Liver (tissue), 8 donors: ENCODE measurements at regions not wholly inside any gene's neighbourhood (a gene's known extent, or its start where the extent isn't known, plus 50 kb on each side); places are given as distances from the start of the nearest gene placed in this dataset.

Source experiments
- DNase-seq: peaks from one replicate; pipeline ENCODE4 v3.0.0-alpha.2; 2017; ENCODE audit warnings: low spot score
- H3K27ac ChIP-seq, 2 donors: one replicate each; pipeline ENCODE4 v1.7.0; 2013; ENCODE audit warnings: inconsistent platforms in 2 of 2, low read length in 2 of 2, control low read depth in 1 of 2, low read depth in 1 of 2, mild to moderate bottlenecking in 1 of 2
- H3K27me3 ChIP-seq, 4 donors: one replicate each; pipeline versions ENCODE4 v1.6.1 to v1.7.0; 2013; ENCODE audit warnings: low read length in 3 of 4, inconsistent platforms in 1 of 4, mild to moderate bottlenecking in 1 of 4, moderate library complexity in 1 of 4; ENCODE audit not compliant: control insufficient read depth in 4 of 4, insufficient read depth in 4 of 4
- H3K36me3 ChIP-seq, 4 donors: one replicate each; pipeline versions ENCODE4 v1.6.1 to v1.7.0; 2013; ENCODE audit warnings: low read length in 3 of 4, mild to moderate bottlenecking in 3 of 4, low read depth in 1 of 4, moderate library complexity in 1 of 4; ENCODE audit not compliant: control insufficient read depth in 4 of 4, insufficient read depth in 3 of 4
- H3K4me1 ChIP-seq, 4 donors: one replicate each; pipeline versions ENCODE4 v1.6.1 to v1.7.0; 2013; ENCODE audit warnings: low read length in 3 of 4, mild to moderate bottlenecking in 3 of 4, moderate library complexity in 1 of 4; ENCODE audit not compliant: control insufficient read depth in 4 of 4, insufficient read depth in 4 of 4
- H3K4me3 ChIP-seq, 3 donors: one replicate each; pipeline versions ENCODE4 v1.6.1 to v1.7.0; 2013; ENCODE audit warnings: low read length in 3 of 3, control low read depth in 1 of 3, low read depth in 1 of 3, mild to moderate bottlenecking in 1 of 3
- H3K9ac ChIP-seq, 2 donors: one replicate each; pipeline ENCODE4 v1.7.0; 2013; ENCODE audit warnings: low read length in 2 of 2, mild to moderate bottlenecking in 2 of 2, moderate library complexity in 2 of 2, control low read depth in 1 of 2, low read depth in 1 of 2
- H3K9me3 ChIP-seq, 4 donors: one replicate each; pipeline versions ENCODE4 v1.6.1 to v1.7.0; 2013; ENCODE audit warnings: low read length in 3 of 4; ENCODE audit not compliant: control insufficient read depth in 4 of 4
- CTCF ChIP-seq: fragments of 150-350 bp; IDR thresholded peaks from 2 replicates; pipeline ENCODE4 v1.5.1; 2017; ENCODE audit warnings: improper control_type of control experiment, low read depth, low read length; ENCODE audit not compliant: missing input control
- EGR1 ChIP-seq, 2 donors: IDR thresholded peaks; 2 replicates each; pipeline ENCODE4 v1.6.1; 2016 to 2018; ENCODE audit warnings: antibody characterized with exemption in 2 of 2, low read depth in 2 of 2
- FOXA1 ChIP-seq: IDR thresholded peaks from 2 replicates; pipeline ENCODE4 v1.6.1; 2016; ENCODE audit warnings: antibody characterized with exemption
- FOXA2 ChIP-seq: IDR thresholded peaks from 2 replicates; pipeline ENCODE4 v1.6.1; 2016; ENCODE audit warnings: antibody characterized with exemption
- GABPA ChIP-seq, 2 donors: IDR thresholded peaks in 1 of 2; conservative IDR thresholded peaks in 1 of 2; 2 replicates each; pipeline ENCODE4 v1.6.1; 2016; ENCODE audit warnings: antibody characterized with exemption in 2 of 2, mild to moderate bottlenecking in 1 of 2, moderate library complexity in 1 of 2
- HNF4A ChIP-seq, 2 donors: conservative IDR thresholded peaks; 2 replicates each; pipeline ENCODE4 v1.6.1; 2016; ENCODE audit warnings: antibody characterized with exemption in 2 of 2, mild to moderate bottlenecking in 2 of 2
- HNF4G ChIP-seq: IDR thresholded peaks from 2 replicates; pipeline ENCODE4 v1.6.1; 2016; ENCODE audit warnings: antibody characterized with exemption
- JUND ChIP-seq, 2 donors: IDR thresholded peaks; 2 replicates each; pipeline ENCODE4 v1.6.1; 2016; ENCODE audit warnings: antibody characterized with exemption in 2 of 2
- NR2F2 ChIP-seq: IDR thresholded peaks from 2 replicates; pipeline ENCODE4 v1.6.1; 2016; ENCODE audit warnings: antibody characterized with exemption
- RAD21 ChIP-seq, 2 donors: IDR thresholded peaks; 2 replicates each; pipeline ENCODE4 v1.6.1; 2016; ENCODE audit warnings: antibody characterized with exemption in 2 of 2, mild to moderate bottlenecking in 2 of 2
- REST ChIP-seq: IDR thresholded peaks from 2 replicates; pipeline ENCODE4 v1.6.1; 2016; ENCODE audit warnings: antibody characterized with exemption, mild to moderate bottlenecking
- RXRA ChIP-seq, 2 donors: IDR thresholded peaks; 2 replicates each; pipeline ENCODE4 v1.6.1; 2017 to 2018; ENCODE audit warnings: antibody characterized with exemption in 2 of 2, mild to moderate bottlenecking in 1 of 2
- SP1 ChIP-seq: IDR thresholded peaks from 2 replicates; pipeline ENCODE4 v1.6.1; 2018; ENCODE audit warnings: antibody characterized with exemption, mild to moderate bottlenecking
- YY1 ChIP-seq: IDR thresholded peaks from 2 replicates; pipeline ENCODE4 v1.6.1; 2016; ENCODE audit warnings: antibody characterized with exemption, mild to moderate bottlenecking
- WGBS: extraction: QIAGEN DNeasy Blood & Tissue Kit; methylation state at CpG from one replicate; pipeline ENCODE4 v1.1.7; 2013; 5-methylcytosine and 5-hydroxymethylcytosine counted together
- TF ChIP-seq, protein P1 (sequence below): IDR thresholded peaks from 2 replicates; pipeline ENCODE4 v1.6.1; 2016; ENCODE audit warnings: antibody characterized with exemption
- TF ChIP-seq, protein P2 (sequence below): IDR thresholded peaks from 2 replicates; pipeline ENCODE4 v1.6.1; 2016; ENCODE audit warnings: antibody characterized with exemption
- TF ChIP-seq, protein P3 (sequence below): IDR thresholded peaks from 2 replicates; pipeline ENCODE4 v1.6.1; 2016; ENCODE audit warnings: antibody characterized with exemption
- donor health status: healthy.
- donor health status: healthy.
- donor health status: healthy.
- donor health status: healthy.
- donor health status: healthy.

DNA sequence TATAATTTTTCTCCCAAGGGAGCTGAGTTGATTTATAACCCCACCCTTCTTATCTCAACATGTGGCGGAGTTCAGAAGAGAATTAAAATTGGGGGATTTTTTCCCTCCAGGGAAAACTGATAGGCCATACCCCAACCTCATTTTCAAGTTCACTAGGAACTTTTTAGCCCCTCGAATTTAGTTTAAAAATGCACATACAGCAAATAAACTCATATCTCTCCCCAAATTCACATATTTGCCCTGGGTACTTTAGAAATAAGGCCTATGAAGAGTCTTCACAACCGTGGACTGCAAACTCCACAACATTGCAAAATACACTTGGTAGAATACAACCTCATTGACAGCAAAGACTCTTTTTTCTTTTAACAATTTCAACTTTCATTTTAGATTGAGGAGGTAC is 206.7 kb upstream of the LEF1 start:
- 76% methylated on average over 3 of the region's 3 CpGs for WGBS
- no peak for DNase-seq
- H3K4me3 ChIP-seq: no peak overlapping the region
- H3K4me1 ChIP-seq: no peaks in the 10 kb centered on the region
- TF ChIP-seq HNF4A (conservative IDR thresholded peaks at IDR 0.05) (no peak), RXRA (IDR thresholded peaks at IDR 0.05) (no peak), JUND (IDR thresholded peaks at IDR 0.05) (no peak), FOXA1 (no peak), CTCF (no peak), GABPA (IDR thresholded peaks at IDR 0.05 in 1 of 2, conservative IDR thresholded peaks at IDR 0.05 in 1 of 2) (no peak), HNF4G (no peak), FOXA2 (no peak), RAD21 (IDR thresholded peaks at IDR 0.05) (no peak), REST (no peak), YY1 (no peak), SP1 (no peak), EGR1 (IDR thresholded peaks at IDR 0.05; ENCODE audit: low read depth in 2 of 2) (no peak), NR2F2 (no peak)
- TF ChIP-seq, protein P1, sequence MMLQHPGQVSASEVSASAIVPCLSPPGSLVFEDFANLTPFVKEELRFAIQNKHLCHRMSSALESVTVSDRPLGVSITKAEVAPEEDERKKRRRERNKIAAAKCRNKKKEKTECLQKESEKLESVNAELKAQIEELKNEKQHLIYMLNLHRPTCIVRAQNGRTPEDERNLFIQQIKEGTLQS: no peak
- TF ChIP-seq, protein P2, sequence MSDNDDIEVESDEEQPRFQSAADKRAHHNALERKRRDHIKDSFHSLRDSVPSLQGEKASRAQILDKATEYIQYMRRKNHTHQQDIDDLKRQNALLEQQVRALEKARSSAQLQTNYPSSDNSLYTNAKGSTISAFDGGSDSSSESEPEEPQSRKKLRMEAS: no peak
- TF ChIP-seq, protein P3, sequence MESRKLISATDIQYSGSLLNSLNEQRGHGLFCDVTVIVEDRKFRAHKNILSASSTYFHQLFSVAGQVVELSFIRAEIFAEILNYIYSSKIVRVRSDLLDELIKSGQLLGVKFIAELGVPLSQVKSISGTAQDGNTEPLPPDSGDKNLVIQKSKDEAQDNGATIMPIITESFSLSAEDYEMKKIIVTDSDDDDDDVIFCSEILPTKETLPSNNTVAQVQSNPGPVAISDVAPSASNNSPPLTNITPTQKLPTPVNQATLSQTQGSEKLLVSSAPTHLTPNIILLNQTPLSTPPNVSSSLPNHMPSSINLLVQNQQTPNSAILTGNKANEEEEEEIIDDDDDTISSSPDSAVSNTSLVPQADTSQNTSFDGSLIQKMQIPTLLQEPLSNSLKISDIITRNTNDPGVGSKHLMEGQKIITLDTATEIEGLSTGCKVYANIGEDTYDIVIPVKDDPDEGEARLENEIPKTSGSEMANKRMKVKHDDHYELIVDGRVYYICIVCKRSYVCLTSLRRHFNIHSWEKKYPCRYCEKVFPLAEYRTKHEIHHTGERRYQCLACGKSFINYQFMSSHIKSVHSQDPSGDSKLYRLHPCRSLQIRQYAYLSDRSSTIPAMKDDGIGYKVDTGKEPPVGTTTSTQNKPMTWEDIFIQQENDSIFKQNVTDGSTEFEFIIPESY: no peak
- no peak overlapping the region for H3K27ac ChIP-seq
- no peak overlapping the region for H3K9ac ChIP-seq
- H3K9me3 ChIP-seq: no peaks in the 10 kb centered on the region
- H3K27me3 ChIP-seq: peaks cover 0 to 4% (median 2%) of the 10 kb centered on the region in 4 donors
- no peaks in the 10 kb centered on the region for H3K36me3 ChIP-seq

DNA sequence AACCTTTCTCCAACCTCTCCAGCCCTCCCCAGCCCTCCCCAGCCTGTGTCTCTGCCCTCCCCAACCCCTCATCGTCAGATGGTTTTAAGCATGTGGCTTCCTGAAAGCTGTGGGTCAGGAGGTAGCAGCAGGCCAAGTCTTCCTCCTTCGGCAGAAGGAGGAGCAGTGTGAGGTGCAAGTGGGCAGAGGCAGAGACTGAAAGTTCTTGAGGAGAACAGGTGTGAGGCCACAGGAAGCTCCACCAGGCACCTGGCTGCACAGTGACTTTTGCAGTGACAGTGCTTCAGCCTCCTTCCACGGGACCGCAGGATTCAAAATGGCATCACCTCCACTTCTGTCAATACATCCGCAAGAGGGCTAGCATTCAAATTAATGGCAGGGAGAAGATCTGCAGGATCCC is 203.9 kb upstream of the LEF1 start:
- no peak for TF ChIP-seq HNF4A (conservative IDR thresholded peaks at IDR 0.05)
- TF ChIP-seq, protein P3: no peak
- H3K9ac ChIP-seq: no peak overlapping the region
- no peaks in the 10 kb centered on the region for H3K9me3 ChIP-seq
- no peak overlapping the region for H3K27ac ChIP-seq
- DNase-seq: no peak
- H3K4me1 ChIP-seq: no peaks in the 10 kb centered on the region
- WGBS: 82% methylated on average over 5 of the region's 5 CpGs
- H3K4me3 ChIP-seq: no peak overlapping the region
- H3K27me3 ChIP-seq: peaks cover 0 to 4% (median 2%) of the 10 kb centered on the region in 4 donors
- no peaks in the 10 kb centered on the region for H3K36me3 ChIP-seq
